GM12878 (cell line): ENCODE measurements at regions not wholly inside any gene's neighbourhood (a gene's known extent, or its start where the extent isn't known, plus 50 kb on each side); places are given as distances from the start of the nearest gene placed in this dataset.

Experiments used
- ATAC-seq: fragments of 200-7000 bp; cut with Tn5 transposase; 3 replicates; pipeline ENCODE4 v1.9.1; 2020; ENCODE audit warnings: mild to moderate bottlenecking, moderate library complexity
- BruUV-seq: library from RNA; stranded (reverse); fragments of 400-500 nt; replicated peaks from 2 replicates; lab custom pipeline; 2021; lab: Mats Ljungman, UMichigan
- CTCF ChIA-PET: fragments of 300-600 bp; sonication (Branson Sonifier 250); formaldehyde crosslinking; extraction: SDS; loops from one replicate; lab custom pipeline; 2021; ENCODE audit warnings: inconsistent platforms; lab: Yijun Ruan, JAX
- POLR2A ChIA-PET: fragments of 350-600 bp; formaldehyde crosslinking; extraction: SDS; loops from one replicate; lab custom pipeline; 2021; ENCODE audit warnings: inconsistent platforms; lab: Charles Lee
- RAD21 ChIA-PET: fragments of 300-600 bp; sonication (Branson Sonifier 250); formaldehyde crosslinking; loops from one replicate; lab custom pipeline; 2023; ENCODE audit warnings: antibody characterized with exemption; ENCODE audit not compliant: unreplicated experiment; lab: Charles Lee
- SMC1A ChIA-PET: fragments of 300-600 bp; sonication (Branson Sonifier 250); formaldehyde crosslinking; loops from one replicate; lab custom pipeline; 2023; ENCODE audit not compliant: unreplicated experiment, uncharacterized antibody; lab: Charles Lee
- DNase-seq: peaks from one replicate; pipeline ENCODE4 v3.0.0-alpha.2; 2011; ENCODE audit warnings: low read depth, low spot score
- FAIRE-seq: peaks from 3 replicates; lab custom pipeline; 2011; peaks lifted over from hg19 to GRCh38; lab: Jason Lieb, UNC
- H2AFZ ChIP-seq: 2 replicates; pipeline ENCODE4 v1.6.0; 2011; ENCODE audit warnings: low read depth, low read length, control low read depth; ENCODE audit not compliant: control insufficient read depth
- H3K27ac ChIP-seq: 2 replicates; pipeline ENCODE4 v1.5.1; 2011; ENCODE audit warnings: control low read depth; ENCODE audit not compliant: control insufficient read depth, insufficient read depth
- H3K27me3 ChIP-seq, 2 experiments: replicated peaks in 1 of 2; 2 replicates each; pipeline versions ENCODE4 v1.6.0 to v1.6.1; 2011; ENCODE audit warnings: low read length in 1 of 2; ENCODE audit not compliant: control insufficient read depth in 2 of 2, insufficient read depth in 2 of 2
- H3K36me3 ChIP-seq, 2 experiments: 2 replicates each; pipeline ENCODE4 v1.5.1; 2011; ENCODE audit warnings: low read length in 1 of 2; ENCODE audit not compliant: control insufficient read depth in 2 of 2, insufficient read depth in 2 of 2
- H3K4me1 ChIP-seq: 2 replicates; pipeline ENCODE4 v1.6.1; 2011; ENCODE audit warnings: mild to moderate bottlenecking, low read length, moderate library complexity, mixed read lengths; ENCODE audit not compliant: control insufficient read depth, insufficient read depth
- H3K4me2 ChIP-seq: 2 replicates; pipeline ENCODE4 v1.6.0; 2011; ENCODE audit warnings: control low read depth; ENCODE audit not compliant: control insufficient read depth, insufficient read depth
- H3K4me3 ChIP-seq: fragments of 200-600 bp; sonication (generic); 2 replicates; pipeline ENCODE4 v1.5.1; 2016
- H3K79me2 ChIP-seq: 2 replicates; pipeline ENCODE4 v1.6.0; 2011; ENCODE audit warnings: low read length; ENCODE audit not compliant: control insufficient read depth, insufficient read depth
- H3K9ac ChIP-seq: 2 replicates; pipeline ENCODE4 v1.8.0; 2011; ENCODE audit warnings: low read length, control low read depth, mixed read lengths; ENCODE audit not compliant: control insufficient read depth, insufficient read depth
- H3K9me3 ChIP-seq: replicated peaks from 3 replicates; pipeline ENCODE4 v1.5.1; 2011; ENCODE audit warnings: mild to moderate bottlenecking, low read length; ENCODE audit not compliant: control insufficient read depth, insufficient read depth
- H4K20me1 ChIP-seq: 2 replicates; pipeline ENCODE4 v1.6.0; 2011; ENCODE audit not compliant: control insufficient read depth, insufficient read depth
- CBX5 ChIP-seq: sonication (generic); IDR thresholded peaks from 2 replicates; pipeline ENCODE4 v1.6.1; 2016; ENCODE audit warnings: low read depth, moderate library complexity, mild to moderate bottlenecking, inconsistent platforms
- ESRRA ChIP-seq: IDR thresholded peaks from 2 replicates; pipeline ENCODE4 v1.6.1; 2012; ENCODE audit warnings: mild to moderate bottlenecking, low read length, improper control_type of control experiment
- EZH2 ChIP-seq: IDR thresholded peaks from 2 replicates; pipeline ENCODE4 v1.6.1; 2012; ENCODE audit warnings: low read depth, mild to moderate bottlenecking, control low read depth, inconsistent platforms, low read length, borderline replicate concordance; ENCODE audit not compliant: control insufficient read depth
- HDGF ChIP-seq: fragments of 450-650 bp; IDR thresholded peaks from 2 replicates; pipeline ENCODE4 v1.6.1; 2016; ENCODE audit warnings: antibody characterized with exemption
- KDM1A ChIP-seq: fragments of 200-600 bp; sonication (generic); IDR thresholded peaks from 2 replicates; pipeline ENCODE4 v1.6.1; 2016; ENCODE audit warnings: borderline replicate concordance
- MYC ChIP-seq: IDR thresholded peaks from 2 replicates; pipeline ENCODE4 v1.6.1; 2011; ENCODE audit warnings: mild to moderate bottlenecking, low read length, moderate library complexity, inconsistent platforms; ENCODE audit not compliant: insufficient read depth, insufficient replicate concordance, insufficient read length, severe bottlenecking
- NR2C1 ChIP-seq: fragments of 450-650 bp; IDR thresholded peaks from 2 replicates; pipeline ENCODE4 v1.6.1; 2017; ENCODE audit warnings: antibody characterized with exemption, mild to moderate bottlenecking, moderate library complexity
- POLR2AphosphoS2 ChIP-seq: IDR thresholded peaks from 2 replicates; pipeline ENCODE4 v1.6.1; 2011; ENCODE audit warnings: low read depth, mild to moderate bottlenecking, low read length, improper control_type of control experiment, moderate library complexity
- RCOR1 ChIP-seq: conservative IDR thresholded peaks from 2 replicates; pipeline ENCODE4 v1.6.1; 2012; ENCODE audit warnings: low read depth, low read length, improper control_type of control experiment
- SRF ChIP-seq, 2 experiments: IDR thresholded peaks; 2 replicates each; pipeline ENCODE4 v1.6.1; 2011; ENCODE audit warnings: low read depth in 2 of 2, low read length in 2 of 2, mild to moderate bottlenecking in 1 of 2, moderate library complexity in 1 of 2
- WGBS: methylation state at CpG from one replicate; pipeline ENCODE4 v1.1.6; 2016; ENCODE audit warnings: low lambda C conversion rate; ENCODE audit not compliant: insufficient replicate concordance, insufficient coverage; ENCODE audit errors: missing lambda C conversion rate; 5-methylcytosine and 5-hydroxymethylcytosine counted together
- in situ Hi-C: fragments of 300-500 bp; cut with MboI; formaldehyde crosslinking; loops from 9 replicates; pipeline ENCODE4 v1.14.3; 2018; ENCODE audit warnings: mixed read lengths
- intact Hi-C: fragments of 100-400 bp; cut with micrococcal nuclease; formaldehyde crosslinking; loops from one replicate; pipeline ENCODE4 v1.14.2; 2022; ENCODE audit not compliant: unreplicated experiment

DNA sequence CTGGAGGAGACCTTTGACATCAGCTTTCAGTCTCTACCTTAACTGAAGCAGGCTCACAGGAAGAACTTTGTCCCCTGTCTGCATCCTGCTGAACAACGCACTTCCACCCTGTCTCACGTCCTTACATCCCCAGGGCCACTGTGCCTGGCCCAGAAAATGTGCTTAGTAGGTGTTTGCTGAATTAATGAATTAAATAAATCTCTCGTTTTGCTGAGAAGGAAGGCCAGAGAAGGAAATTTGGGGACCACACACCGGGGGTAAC is 54.3 kb upstream of the CREB3L1 start:
- ChIA-PET RAD21 (no interaction called here), CTCF (no interaction called here), POLR2A (no interaction called here), SMC1A (no interaction called here)
- Histone ChIP-seq H3K4me1 (no peaks in the 10 kb centered on the region), H3K9ac (no peak overlapping the region), H3K27me3 (no peaks in the 10 kb centered on the region; a peak in 1 of 4 replicates), H3K79me2 (no peaks in the 10 kb centered on the region), H3K9me3 (no peaks in the 10 kb centered on the region), H3K4me2 (no peak overlapping the region), H3K27ac (no peak overlapping the region), H2AFZ (no peak overlapping the region), H4K20me1 (no peaks in the 10 kb centered on the region), H3K36me3 (no peaks in the 10 kb centered on the region), H3K4me3 (no peak overlapping the region)
- TF ChIP-seq RCOR1 (no peak), SRF (IDR thresholded peaks at IDR 0.05; ENCODE audit: low read depth in 2 of 2, low read length in 2 of 2) (no peak), KDM1A (no peak), POLR2AphosphoS2 (no peak), EZH2 (no peak), CBX5 (no peak), ESRRA (no peak), NR2C1 (no peak), HDGF (no peak), MYC (no peak)
- in situ Hi-C loops (no loop called here), intact Hi-C loops (no loop called here)
- DNase-seq (no peak), ATAC-seq (no peak), FAIRE-seq (no peak)
- 37% methylated on average over 4 of the region's 4 CpGs for WGBS
- no TSS peak for BruUV-seq
